ENCODE measurements at regions not wholly inside any gene's neighbourhood (a gene's known extent, or its start where the extent isn't known, plus 50 kb on each side); places are given as distances from the start of the nearest gene placed in this dataset.

DNA sequence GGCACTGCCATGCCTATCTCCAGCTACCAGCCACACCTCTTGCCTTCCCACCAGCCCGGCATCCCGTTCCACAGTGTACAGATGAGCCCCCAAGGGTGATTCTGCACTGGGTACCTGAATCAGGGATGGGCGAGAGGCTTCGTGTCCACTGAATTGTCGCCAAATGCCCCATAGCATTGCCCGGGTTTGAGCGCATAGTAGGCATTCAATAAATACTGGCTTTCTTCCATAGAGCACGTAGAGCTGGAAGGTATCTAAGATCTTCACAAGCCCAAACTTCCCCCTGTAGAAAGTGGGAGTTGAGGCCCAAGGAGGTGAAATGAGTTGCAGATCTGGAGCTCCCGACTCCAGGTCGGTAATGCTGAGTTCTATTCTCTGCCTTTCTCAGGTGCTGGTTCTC lies 358.7 kb downstream of the LPIN1 start:
- TF ChIP-seq, protein P1, sequence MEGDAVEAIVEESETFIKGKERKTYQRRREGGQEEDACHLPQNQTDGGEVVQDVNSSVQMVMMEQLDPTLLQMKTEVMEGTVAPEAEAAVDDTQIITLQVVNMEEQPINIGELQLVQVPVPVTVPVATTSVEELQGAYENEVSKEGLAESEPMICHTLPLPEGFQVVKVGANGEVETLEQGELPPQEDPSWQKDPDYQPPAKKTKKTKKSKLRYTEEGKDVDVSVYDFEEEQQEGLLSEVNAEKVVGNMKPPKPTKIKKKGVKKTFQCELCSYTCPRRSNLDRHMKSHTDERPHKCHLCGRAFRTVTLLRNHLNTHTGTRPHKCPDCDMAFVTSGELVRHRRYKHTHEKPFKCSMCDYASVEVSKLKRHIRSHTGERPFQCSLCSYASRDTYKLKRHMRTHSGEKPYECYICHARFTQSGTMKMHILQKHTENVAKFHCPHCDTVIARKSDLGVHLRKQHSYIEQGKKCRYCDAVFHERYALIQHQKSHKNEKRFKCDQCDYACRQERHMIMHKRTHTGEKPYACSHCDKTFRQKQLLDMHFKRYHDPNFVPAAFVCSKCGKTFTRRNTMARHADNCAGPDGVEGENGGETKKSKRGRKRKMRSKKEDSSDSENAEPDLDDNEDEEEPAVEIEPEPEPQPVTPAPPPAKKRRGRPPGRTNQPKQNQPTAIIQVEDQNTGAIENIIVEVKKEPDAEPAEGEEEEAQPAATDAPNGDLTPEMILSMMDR (IDR thresholded peaks at IDR 0.05), result no peak
- Histone ChIP-seq H3K27me3 (no peaks in the 10 kb centered on the region), H3K27ac (no peak overlapping the region), H3K4me3 (no peak overlapping the region), H3K9me3 (no peaks in the 10 kb centered on the region), H3K36me3 (no peaks in the 10 kb centered on the region), H3K4me1 (no peaks in the 10 kb centered on the region)
- DNase-seq, result no peak
- intact Hi-C loops (cut with DNase I; ENCODE audit: low total_unique reads), result no loop called here

DNA sequence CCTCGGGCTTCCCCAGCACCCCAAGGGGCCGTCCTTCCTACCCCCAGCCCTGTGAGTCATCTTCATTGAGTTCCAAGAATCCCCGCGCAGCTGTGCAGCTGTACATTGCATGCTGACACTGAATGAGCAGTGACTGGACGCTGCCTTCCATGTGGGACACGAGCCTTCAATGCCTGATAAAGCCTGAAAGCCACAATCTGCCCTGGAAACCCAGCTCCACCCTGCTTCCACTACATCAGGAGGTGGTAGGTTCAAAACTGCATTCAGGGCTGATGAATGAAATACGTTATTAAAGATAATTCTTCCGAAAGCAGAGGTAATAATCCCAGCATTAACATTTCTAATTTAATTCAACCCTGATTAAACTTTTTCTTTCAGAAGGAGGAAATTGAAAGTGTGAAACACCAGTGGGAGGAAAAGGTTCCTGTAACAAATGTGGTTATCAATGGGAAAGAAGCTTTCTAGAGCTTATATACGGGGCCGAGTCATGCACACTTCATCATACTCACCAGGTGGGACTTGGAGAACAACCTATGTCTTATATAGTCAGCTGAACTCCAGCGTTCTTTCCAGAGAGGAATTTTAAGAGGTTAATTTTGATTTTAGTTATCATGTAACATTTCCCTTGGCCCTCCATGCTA lies 360.1 kb downstream of the LPIN1 start:
- no peak overlapping the region for H3K27ac ChIP-seq

DNA sequence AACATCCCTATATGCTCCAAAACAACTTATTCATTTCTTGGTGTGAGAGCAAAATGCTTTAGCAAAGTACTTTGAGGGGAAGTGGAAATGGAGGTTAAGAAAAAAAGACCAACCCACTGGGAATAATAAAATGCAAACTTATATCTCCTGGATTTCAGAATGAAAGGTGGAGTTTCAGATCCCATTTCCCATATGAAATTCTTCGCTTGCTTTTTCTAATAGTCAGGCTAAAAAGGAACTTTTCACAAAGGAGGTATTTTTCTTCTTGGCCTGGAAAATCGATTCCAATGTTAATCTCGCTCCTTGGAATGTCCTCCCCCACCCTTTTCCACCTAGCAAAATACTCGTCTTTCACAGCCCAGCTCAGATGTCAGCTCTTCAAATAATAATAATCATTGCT lies 360.9 kb downstream of the LPIN1 start:
- no peak overlapping the region for H3K27ac ChIP-seq
- H3K9me3 ChIP-seq, result no peaks in the 10 kb centered on the region
- no peaks in the 10 kb centered on the region for H3K27me3 ChIP-seq
- no peak overlapping the region for H3K4me3 ChIP-seq
- intact Hi-C loops (cut with DNase I; ENCODE audit: low total_unique reads), result no loop called here
- TF ChIP-seq, protein P1 (IDR thresholded peaks at IDR 0.05), result no peak
- H3K4me1 ChIP-seq, result no peaks in the 10 kb centered on the region
- no peak for DNase-seq
- H3K36me3 ChIP-seq, result no peaks in the 10 kb centered on the region

More for the DNA sequence above, 360.1 kb downstream of the LPIN1 start:
- TF ChIP-seq, protein P1 (IDR thresholded peaks at IDR 0.05), result no peak
- no peaks in the 10 kb centered on the region for H3K27me3 ChIP-seq
- no peaks in the 10 kb centered on the region for H3K36me3 ChIP-seq
- H3K4me3 ChIP-seq, result no peak overlapping the region
- intact Hi-C loops (cut with DNase I; ENCODE audit: low total_unique reads), result no loop called here
- no peaks in the 10 kb centered on the region for H3K9me3 ChIP-seq
- H3K4me1 ChIP-seq, result no peaks in the 10 kb centered on the region
- DNase-seq, result peak; percentile 26 to 67

DNA sequence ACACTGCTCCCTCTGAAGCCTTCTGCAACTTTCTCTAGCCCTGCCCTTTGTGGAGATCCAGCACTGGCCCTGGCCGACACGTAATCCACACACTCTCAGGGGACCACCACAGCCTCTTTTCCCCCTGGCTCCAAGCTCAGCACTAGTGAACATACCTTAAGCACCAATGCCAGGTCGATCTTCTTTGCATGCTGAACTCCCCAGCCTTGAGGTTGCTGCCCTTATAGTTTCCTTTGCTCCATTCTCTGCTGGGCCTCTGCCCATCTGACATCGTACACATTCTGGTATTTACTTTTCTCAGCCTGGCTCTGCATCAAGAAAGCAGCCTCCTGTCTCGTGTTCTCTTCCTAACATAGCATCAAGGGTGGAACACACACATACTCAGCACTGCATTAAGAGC lies 361.5 kb downstream of the LPIN1 start:
- DNase-seq, result no peak
- H3K27ac ChIP-seq, result no peak overlapping the region

DNA sequence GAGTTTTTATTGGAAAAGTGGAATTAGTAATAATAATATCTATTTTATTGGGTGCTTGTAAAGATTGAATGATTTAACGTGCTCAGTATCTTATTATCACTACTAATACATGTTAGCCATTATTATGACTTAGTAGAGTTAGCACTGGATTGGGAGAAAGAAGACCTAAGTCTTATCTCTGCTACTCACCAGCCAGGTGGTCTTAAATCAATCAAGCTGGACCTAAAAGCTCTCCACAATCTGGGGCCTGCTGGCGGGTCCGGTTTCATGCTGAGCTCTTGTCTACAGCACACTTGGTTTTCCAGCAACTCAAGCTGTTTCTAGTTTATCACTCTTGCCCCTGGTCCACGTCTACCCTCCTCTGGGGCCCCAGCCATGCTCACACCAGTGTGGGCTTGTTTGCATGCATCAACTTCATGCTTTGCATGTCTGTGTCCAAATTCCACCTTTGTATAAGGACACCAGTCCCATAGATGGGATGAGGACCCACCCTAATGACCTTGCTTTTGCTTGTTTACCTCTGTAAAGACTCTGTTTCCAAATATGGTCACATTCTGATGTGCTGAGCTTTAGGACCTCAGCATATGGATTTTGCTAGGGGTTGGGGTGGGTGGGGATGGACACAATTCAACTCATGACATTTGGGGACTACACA lies 363.1 kb downstream of the LPIN1 start:
- no peaks in the 10 kb centered on the region for H3K4me1 ChIP-seq
- TF ChIP-seq, protein P1 (IDR thresholded peaks at IDR 0.05), result no peak
- no peaks in the 10 kb centered on the region for H3K9me3 ChIP-seq
- no peak for DNase-seq
- no peaks in the 10 kb centered on the region for H3K36me3 ChIP-seq
- intact Hi-C loops (cut with DNase I; ENCODE audit: low total_unique reads), result no loop called here
- H3K27ac ChIP-seq, result no peak overlapping the region
- H3K4me3 ChIP-seq, result no peak overlapping the region
- H3K27me3 ChIP-seq, result no peaks in the 10 kb centered on the region

More for the DNA sequence above, 361.5 kb downstream of the LPIN1 start:
- Histone ChIP-seq H3K4me3 (no peak overlapping the region), H3K36me3 (no peaks in the 10 kb centered on the region), H3K27me3 (no peaks in the 10 kb centered on the region), H3K9me3 (no peaks in the 10 kb centered on the region), H3K4me1 (no peaks in the 10 kb centered on the region)
- intact Hi-C loops (cut with DNase I; ENCODE audit: low total_unique reads), result no loop called here
- TF ChIP-seq, protein P1 (IDR thresholded peaks at IDR 0.05), result no peak

Data from tibial artery (tissue), 4 donors.